ENCODE measurements at regions not wholly inside any gene's neighbourhood (a gene's known extent, or its start where the extent isn't known, plus 50 kb on each side); places are given as distances from the start of the nearest gene placed in this dataset.

DNA sequence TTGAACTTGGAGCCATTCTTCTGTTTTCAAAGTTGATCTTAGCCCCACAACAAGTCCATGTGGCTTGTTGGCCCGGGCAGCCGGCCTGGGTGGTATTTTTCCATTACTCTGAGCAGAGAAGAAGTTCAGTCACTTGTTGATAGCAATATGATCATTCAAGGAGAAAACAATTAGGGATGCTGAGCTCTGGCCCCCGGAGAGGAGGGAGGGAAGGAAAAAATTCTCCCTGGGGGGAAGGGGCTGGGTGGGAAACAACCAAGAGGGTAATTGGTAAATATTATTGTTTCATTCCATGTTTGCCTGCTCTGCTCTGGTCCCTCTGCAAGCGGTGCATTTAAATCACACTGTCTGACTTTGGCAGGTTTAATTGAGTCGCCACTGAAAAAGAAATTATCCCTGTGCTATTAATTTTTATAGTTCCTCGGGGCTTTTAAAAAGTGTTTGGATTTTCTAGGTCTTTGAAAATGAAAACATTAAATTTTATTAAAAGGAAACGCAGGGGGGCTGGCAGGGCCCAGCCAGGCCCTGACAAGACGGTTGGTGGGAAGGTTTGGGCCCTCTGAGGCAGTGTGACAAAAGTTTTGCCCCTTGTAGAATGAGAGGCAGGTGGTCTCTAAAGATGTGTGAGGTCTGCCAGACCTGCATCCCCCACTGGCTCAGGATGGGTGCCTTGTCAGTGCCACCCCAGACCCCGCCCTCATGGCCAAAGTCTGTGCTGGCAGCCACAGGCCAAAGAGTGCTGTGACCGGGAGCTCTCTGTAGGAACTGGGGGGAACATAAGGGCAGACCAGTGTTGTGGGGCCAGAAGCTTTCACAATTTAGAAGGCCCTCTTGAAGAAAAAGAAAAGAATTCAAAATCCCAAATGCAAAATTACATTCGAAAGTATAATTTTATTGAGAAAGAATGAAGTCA, 52.5 kb upstream of the SLC14A2 start:
- Histone ChIP-seq H3K9me3 (no peaks in the 10 kb centered on the region), H3K27me3 (no peaks in the 10 kb centered on the region), H3K27ac (peak overlapping the region in 1 of 2 donors; percentile 69), H3K4me3 (no peak overlapping the region), H3K36me3 (no peaks in the 10 kb centered on the region), H3K4me1 (no peaks in the 10 kb centered on the region)
- no peak for ATAC-seq
- DNase-seq: no peak
- intact Hi-C loops (cut with DNase I): no loop called here
- TF ChIP-seq, protein P1, sequence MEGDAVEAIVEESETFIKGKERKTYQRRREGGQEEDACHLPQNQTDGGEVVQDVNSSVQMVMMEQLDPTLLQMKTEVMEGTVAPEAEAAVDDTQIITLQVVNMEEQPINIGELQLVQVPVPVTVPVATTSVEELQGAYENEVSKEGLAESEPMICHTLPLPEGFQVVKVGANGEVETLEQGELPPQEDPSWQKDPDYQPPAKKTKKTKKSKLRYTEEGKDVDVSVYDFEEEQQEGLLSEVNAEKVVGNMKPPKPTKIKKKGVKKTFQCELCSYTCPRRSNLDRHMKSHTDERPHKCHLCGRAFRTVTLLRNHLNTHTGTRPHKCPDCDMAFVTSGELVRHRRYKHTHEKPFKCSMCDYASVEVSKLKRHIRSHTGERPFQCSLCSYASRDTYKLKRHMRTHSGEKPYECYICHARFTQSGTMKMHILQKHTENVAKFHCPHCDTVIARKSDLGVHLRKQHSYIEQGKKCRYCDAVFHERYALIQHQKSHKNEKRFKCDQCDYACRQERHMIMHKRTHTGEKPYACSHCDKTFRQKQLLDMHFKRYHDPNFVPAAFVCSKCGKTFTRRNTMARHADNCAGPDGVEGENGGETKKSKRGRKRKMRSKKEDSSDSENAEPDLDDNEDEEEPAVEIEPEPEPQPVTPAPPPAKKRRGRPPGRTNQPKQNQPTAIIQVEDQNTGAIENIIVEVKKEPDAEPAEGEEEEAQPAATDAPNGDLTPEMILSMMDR (IDR thresholded peaks at IDR 0.05): no peak

DNA sequence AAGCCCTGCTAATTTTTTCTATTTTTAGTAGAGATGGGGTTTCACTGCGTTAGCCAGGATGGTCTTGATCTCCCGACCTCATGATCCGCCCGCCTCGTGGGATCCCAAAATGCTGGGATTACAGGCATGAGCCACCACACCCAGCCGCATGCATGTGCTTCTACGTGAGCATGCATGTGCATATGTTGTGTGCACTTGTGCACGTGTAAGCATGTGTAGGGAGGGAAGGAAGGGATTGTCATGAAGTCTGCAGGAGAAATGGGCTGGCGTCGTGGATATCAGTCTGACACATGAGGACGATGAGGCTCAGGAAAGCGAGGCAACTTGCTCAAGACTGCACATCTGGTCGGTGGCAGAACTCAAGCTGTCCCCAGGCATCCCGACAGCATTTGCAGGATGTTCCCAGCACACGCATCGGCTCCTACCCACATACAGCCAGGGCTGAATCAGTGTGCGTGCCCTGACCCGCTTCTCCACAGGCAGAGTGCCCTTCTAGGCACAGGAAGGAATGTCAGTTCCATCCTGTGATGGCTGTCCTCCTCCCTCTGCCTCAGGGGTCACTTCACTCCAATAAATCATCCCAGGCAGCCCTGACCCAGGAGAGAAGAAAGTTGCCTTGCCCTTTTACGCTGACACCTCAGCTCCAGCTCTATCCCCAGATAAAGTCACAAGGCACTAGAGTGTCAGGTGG, 49.9 kb upstream of the SLC14A2 start:
- peak overlapping the region in 1 of 2 donors; percentile 50 for H3K27ac ChIP-seq

More for the DNA sequence above, 49.9 kb upstream of the SLC14A2 start:
- ATAC-seq (no peak), DNase-seq (no peak)
- Histone ChIP-seq H3K4me3 (no peak overlapping the region), H3K27me3 (no peaks in the 10 kb centered on the region), H3K9me3 (no peaks in the 10 kb centered on the region), H3K4me1 (no peaks in the 10 kb centered on the region), H3K36me3 (no peaks in the 10 kb centered on the region)
- intact Hi-C loops (cut with DNase I): no loop called here
- TF ChIP-seq, protein P1 (IDR thresholded peaks at IDR 0.05): no peak
